Osteocyte (in vitro differentiated cells): ENCODE measurements at regions not wholly inside any gene's neighbourhood (a gene's known extent, or its start where the extent isn't known, plus 50 kb on each side); places are given as distances from the start of the nearest gene placed in this dataset.
"Not testable (repeated sequence)": the region's sequence is repeated elsewhere in the genome, so short reads cannot be mapped to it uniquely, and the experiment has no call there.

Experiments used
- DNase-seq: peaks from one replicate; pipeline ENCODE4 v3.0.0; 2021; ENCODE audit warnings: mixed read lengths; ENCODE audit not compliant: unreplicated experiment; ENCODE audit errors: extremely low spot score
- H3K27ac Mint-ChIP-seq: one replicate; pipeline ENCODE4 v1.8.0; 2021; ENCODE audit warnings: mild to moderate bottlenecking, mixed read lengths; ENCODE audit not compliant: unreplicated experiment
- H3K27me3 Mint-ChIP-seq: one replicate; pipeline ENCODE4 v1.8.0; 2021; ENCODE audit warnings: mixed read lengths; ENCODE audit not compliant: unreplicated experiment
- H3K36me3 Mint-ChIP-seq: one replicate; pipeline ENCODE4 v1.8.0; 2021; ENCODE audit warnings: mixed read lengths; ENCODE audit not compliant: unreplicated experiment
- H3K4me1 Mint-ChIP-seq: one replicate; pipeline ENCODE4 v1.8.0; 2021; ENCODE audit warnings: mixed read lengths; ENCODE audit not compliant: unreplicated experiment
- H3K4me3 Mint-ChIP-seq: one replicate; pipeline ENCODE4 v1.8.0; 2021; ENCODE audit warnings: mild to moderate bottlenecking, moderate library complexity, mixed read lengths; ENCODE audit not compliant: unreplicated experiment
- H3K9me3 Mint-ChIP-seq: one replicate; pipeline ENCODE4 v1.8.0; 2021; ENCODE audit warnings: mixed read lengths; ENCODE audit not compliant: unreplicated experiment
- CTCF ChIP-seq: fragments of 200-600 bp; sonication (generic); IDR thresholded peaks from 2 replicates; pipeline ENCODE4 v1.5.0; 2021; ENCODE audit warnings: antibody characterized with exemption, mild to moderate bottlenecking, moderate library complexity

GRCh38 chr7:159321278-159321677, 176.6 kb upstream of the VIPR2 start:
- TF ChIP-seq CTCF, result no peak
- peaks cover 42% of the 10 kb centered on the region for H3K9me3 Mint-ChIP-seq
- no peak overlapping the region for H3K4me3 Mint-ChIP-seq

GRCh38 chr7:159318682-159319351, 174.2 kb upstream of the VIPR2 start:
- TF ChIP-seq CTCF, result no peak
- Mint-ChIP-seq H3K36me3 (no peaks in the 10 kb centered on the region), H3K27me3 (no peaks in the 10 kb centered on the region), H3K27ac (no peak overlapping the region), H3K4me3 (no peak overlapping the region), H3K4me1 (no peaks in the 10 kb centered on the region), H3K9me3 (peaks cover 19% of the 10 kb centered on the region)
- no peak for DNase-seq

More at GRCh38 chr7:159321278-159321677, 176.6 kb upstream of the VIPR2 start:
- Mint-ChIP-seq H3K27ac (no peak overlapping the region), H3K27me3 (no peaks in the 10 kb centered on the region), H3K4me1 (no peaks in the 10 kb centered on the region), H3K36me3 (no peaks in the 10 kb centered on the region)
- DNase-seq, result no peak

- Mint-ChIP-seq H3K4me1 (no peaks in the 10 kb centered on the region), H3K27ac (no peak overlapping the region), H3K36me3 (no peaks in the 10 kb centered on the region), H3K4me3 (no peak overlapping the region), H3K27me3 (no peaks in the 10 kb centered on the region), H3K9me3 (peaks cover 19% of the 10 kb centered on the region)
- TF ChIP-seq CTCF, result no peak
- no peak for DNase-seq
Observed at GRCh38 chr7:159317294-159317693, 172.6 kb upstream of the VIPR2 start.

- no peak for DNase-seq
- Mint-ChIP-seq H3K4me1 (no peaks in the 10 kb centered on the region), H3K4me3 (no peak overlapping the region), H3K9me3 (peaks cover 5% of the 10 kb centered on the region), H3K36me3 (no peaks in the 10 kb centered on the region), H3K27me3 (no peaks in the 10 kb centered on the region), H3K27ac (no peak overlapping the region)
- no peak for TF ChIP-seq CTCF
Observed at GRCh38 chr7:159311172-159311494, 166.5 kb upstream of the VIPR2 start.

GRCh38 chr7:159310457-159311171, 165.9 kb upstream of the VIPR2 start:
- Mint-ChIP-seq H3K27ac (no peak overlapping the region), H3K4me1 (no peaks in the 10 kb centered on the region), H3K27me3 (no peaks in the 10 kb centered on the region), H3K36me3 (no peaks in the 10 kb centered on the region), H3K4me3 (no peak overlapping the region), H3K9me3 (peaks cover 5% of the 10 kb centered on the region)
- DNase-seq, result no peak
- TF ChIP-seq CTCF, result no peak

GRCh38 chr7:159309214-159309613, 164.5 kb upstream of the VIPR2 start:
- not testable (repeated sequence) for H3K27me3 Mint-ChIP-seq, H3K27ac Mint-ChIP-seq, H3K4me1 Mint-ChIP-seq, H3K4me3 Mint-ChIP-seq, DNase-seq, H3K9me3 Mint-ChIP-seq, H3K36me3 Mint-ChIP-seq
